ENCODE measurements at regions not wholly inside any gene's neighbourhood (a gene's known extent, or its start where the extent isn't known, plus 50 kb on each side); places are given as distances from the start of the nearest gene placed in this dataset.
"Not testable (repeated sequence)": the region's sequence is repeated elsewhere in the genome, so short reads cannot be mapped to it uniquely, and the experiment has no call there.

GRCh38 chr6:102995491-102995890, 1602.0 kb downstream of the GRIK2 start:
- intact Hi-C loops (cut with micrococcal nuclease), result no loop called here
- DNase-seq (no peak), ATAC-seq (no peak)

GRCh38 chr6:102994866-102995265, 1601.4 kb downstream of the GRIK2 start:
- ATAC-seq, result no peak
- DNase-seq, result no peak
- intact Hi-C loops (cut with micrococcal nuclease), result no loop called here

GRCh38 chr6:102986086-102986485, 1592.6 kb downstream of the GRIK2 start:
- intact Hi-C loops (cut with micrococcal nuclease), result no loop called here
- ATAC-seq, result no peak

GRCh38 chr6:102984357-102984756, 1590.8 kb downstream of the GRIK2 start:
- intact Hi-C loops (cut with micrococcal nuclease), result no loop called here
- ATAC-seq (no peak), DNase-seq (no peak)

More at GRCh38 chr6:102986086-102986485, 1592.6 kb downstream of the GRIK2 start:
- DNase-seq, result no peak

GRCh38 chr6:102981490-102982015, 1588.0 kb downstream of the GRIK2 start:
- intact Hi-C loops (cut with micrococcal nuclease), result no loop called here
- DNase-seq (no peak), ATAC-seq (no peak)

- intact Hi-C loops (cut with micrococcal nuclease), result no loop called here
- ATAC-seq (no peak), DNase-seq (no peak)
These were observed 1587.4 kb downstream of the GRIK2 start for GRCh38 chr6:102980951-102981350.

GRCh38 chr6:102961902-102962301, 1568.4 kb downstream of the GRIK2 start:
- ATAC-seq, result no peak
- intact Hi-C loops (cut with micrococcal nuclease), result no loop called here
- no peak for DNase-seq

- DNase-seq (no peak), ATAC-seq (no peak)
- intact Hi-C loops (cut with micrococcal nuclease), result no loop called here
These were observed 1557.5 kb downstream of the GRIK2 start for GRCh38 chr6:102950967-102951366.

- intact Hi-C loops (cut with micrococcal nuclease), result no loop called here
- no peak for ATAC-seq
- DNase-seq, result no peak
These were observed 1551.0 kb downstream of the GRIK2 start for GRCh38 chr6:102944475-102944874.

GRCh38 chr6:102942206-102942605, 1548.7 kb downstream of the GRIK2 start:
- ATAC-seq (no peak), DNase-seq (no peak)

GRCh38 chr6:102936959-102937358, 1543.5 kb downstream of the GRIK2 start:
- intact Hi-C loops (cut with micrococcal nuclease), result no loop called here
- ATAC-seq (no peak), DNase-seq (no peak)

More at GRCh38 chr6:102942206-102942605, 1548.7 kb downstream of the GRIK2 start:
- intact Hi-C loops (cut with micrococcal nuclease), result no loop called here

- ATAC-seq, result no peak
- intact Hi-C loops (cut with micrococcal nuclease), result no loop called here
- no peak for DNase-seq
These were observed 1534.6 kb downstream of the GRIK2 start for GRCh38 chr6:102928109-102928508.

- ATAC-seq (no peak), DNase-seq (no peak)
- intact Hi-C loops (cut with micrococcal nuclease), result no loop called here
These were observed 1524.7 kb downstream of the GRIK2 start for GRCh38 chr6:102918161-102918560.

GRCh38 chr6:102911571-102911970, 1518.1 kb downstream of the GRIK2 start:
- intact Hi-C loops (cut with micrococcal nuclease), result no loop called here
- no peak for DNase-seq
- no peak for ATAC-seq

- intact Hi-C loops (cut with micrococcal nuclease); ATAC-seq; DNase-seq: not testable (repeated sequence)
These were observed 1517.2 kb downstream of the GRIK2 start for GRCh38 chr6:102910701-102911139.

- intact Hi-C loops (cut with micrococcal nuclease), result no loop called here
- ATAC-seq (no peak), DNase-seq (no peak)
These were observed 1513.7 kb downstream of the GRIK2 start for GRCh38 chr6:102907181-102907580.

GRCh38 chr6:102902471-102902870, 1509.0 kb downstream of the GRIK2 start:
- DNase-seq (no peak), ATAC-seq (no peak)
- intact Hi-C loops (cut with micrococcal nuclease), result no loop called here

GRCh38 chr6:102895683-102896082, 1502.2 kb downstream of the GRIK2 start:
- DNase-seq (no peak), ATAC-seq (no peak)
- intact Hi-C loops (cut with micrococcal nuclease), result no loop called here

GRCh38 chr6:102885165-102885564, 1491.7 kb downstream of the GRIK2 start:
- DNase-seq (no peak), ATAC-seq (no peak)
- intact Hi-C loops (cut with micrococcal nuclease), result no loop called here

- intact Hi-C loops (cut with micrococcal nuclease), result no loop called here
- ATAC-seq (no peak), DNase-seq (no peak)
These were observed 1459.9 kb downstream of the GRIK2 start for GRCh38 chr6:102853249-102853955.

GRCh38 chr6:102848796-102849195, 1455.3 kb downstream of the GRIK2 start:
- no peak for DNase-seq
- no peak for ATAC-seq
- intact Hi-C loops (cut with micrococcal nuclease), result no loop called here
